ENCODE measurements at regions not wholly inside any gene's neighbourhood (a gene's known extent, or its start where the extent isn't known, plus 50 kb on each side); places are given as distances from the start of the nearest gene placed in this dataset.
"Not testable (repeated sequence)": the region's sequence is repeated elsewhere in the genome, so short reads cannot be mapped to it uniquely, and the experiment has no call there.

GRCh38 chr5:75837258-75837841 is 120.1 kb upstream of the POC5 start:
- DNase-seq = no peak

DNA sequence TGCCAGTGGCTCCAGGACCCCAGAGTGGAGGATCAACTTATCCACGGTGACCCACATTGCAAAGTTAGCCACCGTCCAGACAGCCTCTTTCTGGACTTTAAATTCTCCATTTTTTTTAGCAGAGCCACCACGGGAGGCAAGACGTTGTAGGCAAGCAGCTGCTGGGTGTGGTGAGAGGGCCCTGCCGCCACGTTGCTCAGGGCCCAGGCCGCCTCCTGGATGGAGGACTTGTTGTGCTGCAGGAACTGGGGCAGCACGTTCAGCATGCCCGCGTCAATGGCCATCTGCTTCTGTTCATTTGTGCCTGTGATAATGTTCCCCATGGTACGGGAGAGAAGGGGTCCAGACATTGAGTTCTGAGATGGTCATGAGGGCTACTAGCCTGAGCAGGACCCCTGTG is 114.3 kb upstream of the POC5 start:
- no peak for DNase-seq

DNA sequence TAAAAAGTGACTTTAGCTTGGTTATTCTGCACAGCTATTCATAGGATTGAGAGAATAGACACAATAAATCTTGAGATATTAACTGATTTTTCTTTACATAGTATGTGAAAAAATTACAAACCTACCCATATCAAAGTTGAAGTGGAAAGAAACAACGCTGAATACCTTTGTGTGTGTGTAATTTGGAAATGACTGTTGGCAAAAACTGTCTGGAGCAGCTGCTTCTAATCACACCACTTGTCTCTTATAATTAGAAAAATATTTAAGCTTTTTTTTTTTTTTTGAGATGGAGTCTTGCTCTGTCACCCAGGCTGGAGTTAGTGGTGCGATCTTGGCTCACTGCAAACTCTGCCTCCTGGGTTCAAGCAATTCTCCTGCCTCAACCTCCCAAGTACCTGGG is 110.8 kb upstream of the POC5 start:
- DNase-seq = no peak

- DNase-seq = no peak
Measured at GRCh38 chr5:75824323-75824722, 107.1 kb upstream of the POC5 start.

DNA sequence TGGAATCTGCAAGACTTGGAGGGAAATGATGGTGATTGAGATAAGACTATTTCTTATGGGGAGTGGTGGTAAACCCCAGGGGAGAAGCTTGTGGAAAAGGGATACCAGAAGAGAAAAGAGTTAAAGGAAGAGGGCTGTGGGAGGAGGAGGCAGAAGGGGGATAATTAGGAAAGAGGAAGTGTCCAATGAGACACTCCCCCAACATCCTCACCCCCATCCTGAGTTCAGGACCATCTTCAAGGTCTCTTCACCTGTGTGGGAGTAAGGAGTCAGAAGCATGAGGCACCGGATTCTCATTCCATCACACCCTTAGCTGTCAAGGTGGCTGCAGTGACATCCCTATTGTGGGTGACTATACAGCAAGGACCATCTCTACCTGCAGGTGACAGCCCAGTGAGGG is 106.6 kb upstream of the POC5 start:
- DNase-seq = no peak

DNA sequence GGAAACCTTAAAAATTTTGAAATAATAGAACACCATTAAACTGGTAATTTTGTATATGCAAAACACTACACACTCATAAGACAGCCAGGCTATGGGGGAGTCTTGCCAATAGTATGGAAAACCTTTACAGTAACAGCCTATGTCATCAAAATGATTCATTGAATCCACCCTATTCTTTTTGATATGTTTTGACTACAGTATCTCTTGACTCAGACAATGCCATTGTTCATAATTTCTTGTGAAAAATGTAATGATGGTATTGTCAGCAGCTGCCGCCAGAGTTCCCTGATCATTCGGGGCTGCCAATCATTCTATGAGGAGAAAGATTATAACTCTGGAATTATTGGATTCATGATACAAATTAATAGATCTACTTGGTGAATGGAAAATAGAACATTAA is 101.4 kb upstream of the POC5 start:
- DNase-seq = no peak

- DNase-seq = not testable (repeated sequence)
Measured at GRCh38 chr5:75799695-75800094, 82.5 kb upstream of the POC5 start.

DNA sequence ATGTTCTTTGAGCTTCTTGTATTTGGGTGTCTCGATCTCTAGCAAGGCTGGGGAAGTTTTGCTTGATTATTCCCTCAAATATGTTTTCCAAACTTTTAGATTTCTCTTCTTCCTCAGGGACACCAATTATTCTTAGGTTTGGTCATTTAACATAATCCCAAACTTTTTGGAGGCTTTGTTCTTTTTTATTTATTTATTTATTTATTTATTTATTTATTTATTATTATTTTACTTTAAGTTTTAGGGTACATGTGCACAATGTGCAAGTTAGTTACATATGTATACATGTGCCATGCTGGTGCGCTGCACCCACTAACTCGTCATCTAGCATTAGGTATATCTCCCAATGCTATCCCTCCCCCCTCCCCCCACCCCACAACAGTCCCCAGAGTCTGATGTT is 52.1 kb upstream of the POC5 start:
- DNase-seq = not testable (repeated sequence)
